Body of pancreas (tissue), 4 donors: ENCODE measurements at regions not wholly inside any gene's neighbourhood (a gene's known extent, or its start where the extent isn't known, plus 50 kb on each side); places are given as distances from the start of the nearest gene placed in this dataset.
A peak's percentile ranks its signal among the peaks of the same experiment; 100 is the strongest.
"Not testable (repeated sequence)": the region's sequence is repeated elsewhere in the genome, so short reads cannot be mapped to it uniquely, and the experiment has no call there.

ENCODE experiments used
- ATAC-seq: fragments of 150-250 bp; one replicate; pipeline ENCODE4 v1.9.1; 2016
- DNase-seq, 4 donors: peaks; one replicate each; pipeline ENCODE4 v3.0.0-alpha.2; 2019
- H3K27ac ChIP-seq, 4 donors: fragments of 200-600 bp; sonication (generic); 1 replicate in 3 of 4; 2 replicates in 1 of 4; pipeline versions ENCODE4 v1.5.1 to v1.6.1; 2016 to 2019; ENCODE audit warnings: mild to moderate bottlenecking in 1 of 4, mixed read lengths in 1 of 4, moderate library complexity in 1 of 4
- H3K27me3 ChIP-seq, 2 donors: fragments of 200-600 bp; sonication (generic); one replicate each; pipeline ENCODE4 v1.6.0; 2016; ENCODE audit warnings: mild to moderate bottlenecking in 1 of 2
- H3K36me3 ChIP-seq, 2 donors: fragments of 200-600 bp; sonication (generic); replicated peaks in 1 of 2; 2 replicates each; pipeline ENCODE4 v1.5.1; 2016; ENCODE audit warnings: low read depth in 2 of 2; ENCODE audit not compliant: insufficient read depth in 1 of 2
- H3K4me1 ChIP-seq: fragments of 200-600 bp; sonication (generic); one replicate; pipeline ENCODE4 v1.6.0; 2016
- H3K4me3 ChIP-seq, 2 donors: fragments of 200-600 bp; sonication (generic); 1 replicate in 1 of 2; 2 replicates in 1 of 2; pipeline ENCODE4 v1.5.1; 2016 to 2019
- H3K9me3 ChIP-seq, 3 donors: fragments of 200-600 bp; sonication (generic); 1 replicate in 2 of 3; 2 replicates in 1 of 3; pipeline ENCODE4 v1.5.1; 2016
- CTCF ChIP-seq, 7 experiments: fragments of 450-650 bp in 4 of 7; fragments of 200-600 bp in 3 of 7; sonication (generic) in 3 of 7; IDR thresholded peaks; one replicate each; pipeline ENCODE4 v1.5.1; 2016 to 2019; ENCODE audit warnings: antibody characterized with exemption in 7 of 7
- POLR2A ChIP-seq, 3 donors: fragments of 450-650 bp; IDR thresholded peaks; one replicate each; pipeline ENCODE4 v1.6.1; 2016; ENCODE audit warnings: antibody characterized with exemption in 3 of 3, mild to moderate bottlenecking in 2 of 3
- WGBS, 2 donors: methylation state at CpG; one replicate each; pipeline ENCODE4 v1.1.5; 2017; 5-methylcytosine and 5-hydroxymethylcytosine counted together
- intact Hi-C: fragments of 100-400 bp; cut with DNase I; formaldehyde crosslinking; loops from one replicate; pipeline ENCODE4 v1.15.1; 2023

- no peak for ATAC-seq
- Histone ChIP-seq H3K36me3 (no peaks in the 10 kb centered on the region), H3K4me1 (no peaks in the 10 kb centered on the region), H3K9me3 (no peaks in the 10 kb centered on the region), H3K27ac (no peak overlapping the region), H3K4me3 (no peak overlapping the region), H3K27me3 (no peaks in the 10 kb centered on the region)
- no peak for TF ChIP-seq CTCF (IDR thresholded peaks at IDR 0.05)
- TF ChIP-seq POLR2A (IDR thresholded peaks at IDR 0.05) = no peak
- intact Hi-C loops = no loop called here
- no peak for DNase-seq
- WGBS, 2 donors = 66 to 83% methylated on average over 3 to 4 of the region's 4 CpGs
Measured at GRCh38 chr3:75320369-75320768, 343.8 kb upstream of the FRG2C start.

DNA sequence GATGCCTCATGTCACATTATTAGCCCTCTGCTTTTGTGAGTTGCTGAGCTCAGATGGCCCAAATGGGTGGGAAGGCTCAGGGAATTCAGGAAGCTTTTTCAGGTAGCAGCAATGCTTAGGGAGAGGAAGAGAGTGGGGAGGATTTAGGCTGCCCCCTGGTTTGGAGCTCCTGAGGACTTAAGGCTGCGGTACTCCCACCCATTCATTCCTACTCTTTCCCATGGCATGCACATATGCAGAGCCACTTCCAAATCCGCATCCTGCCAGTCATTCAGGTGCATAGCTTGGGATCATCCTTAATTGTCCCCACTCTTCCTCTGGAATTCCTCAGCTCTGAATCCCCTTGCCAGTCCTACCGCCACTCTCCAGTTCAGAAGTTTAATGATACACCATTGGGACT lies 343.1 kb upstream of the FRG2C start:
- no peaks in the 10 kb centered on the region for H3K9me3 ChIP-seq
- intact Hi-C loops = no loop called here
- TF ChIP-seq POLR2A (IDR thresholded peaks at IDR 0.05) = no peak
- TF ChIP-seq CTCF (IDR thresholded peaks at IDR 0.05) = no peak
- H3K27ac ChIP-seq = no peak overlapping the region
- no peaks in the 10 kb centered on the region for H3K36me3 ChIP-seq
- DNase-seq (no peak), ATAC-seq (no peak)
- WGBS, 2 donors = 89 to 92% methylated on average over 3 of the region's 3 CpGs
- H3K4me1 ChIP-seq = no peaks in the 10 kb centered on the region
- no peaks in the 10 kb centered on the region for H3K27me3 ChIP-seq
- H3K4me3 ChIP-seq = no peak overlapping the region

- H3K27me3 ChIP-seq, intact Hi-C loops, DNase-seq, H3K4me1 ChIP-seq, H3K9me3 ChIP-seq, ATAC-seq, H3K36me3 ChIP-seq, H3K4me3 ChIP-seq, H3K27ac ChIP-seq: not testable (repeated sequence)
- 32 to 33% methylated on average over 2 of the region's 2 CpGs for WGBS, 2 donors
Measured at GRCh38 chr3:75323936-75324335, 340.2 kb upstream of the FRG2C start.

- no peaks in the 10 kb centered on the region for H3K27me3 ChIP-seq
- no peak overlapping the region for H3K27ac ChIP-seq
- 67 to 78% methylated on average over 2 of the region's 2 CpGs for WGBS, 2 donors
- intact Hi-C loops = no loop called here
- no peaks in the 10 kb centered on the region for H3K9me3 ChIP-seq
- TF ChIP-seq CTCF (IDR thresholded peaks at IDR 0.05) = no peak
- peaks cover 17% of the 10 kb centered on the region for H3K4me1 ChIP-seq
- H3K36me3 ChIP-seq = no peaks in the 10 kb centered on the region
- DNase-seq (no peak), ATAC-seq (no peak)
- no peak overlapping the region for H3K4me3 ChIP-seq
Measured at GRCh38 chr3:75325716-75326115, 338.4 kb upstream of the FRG2C start.

DNA sequence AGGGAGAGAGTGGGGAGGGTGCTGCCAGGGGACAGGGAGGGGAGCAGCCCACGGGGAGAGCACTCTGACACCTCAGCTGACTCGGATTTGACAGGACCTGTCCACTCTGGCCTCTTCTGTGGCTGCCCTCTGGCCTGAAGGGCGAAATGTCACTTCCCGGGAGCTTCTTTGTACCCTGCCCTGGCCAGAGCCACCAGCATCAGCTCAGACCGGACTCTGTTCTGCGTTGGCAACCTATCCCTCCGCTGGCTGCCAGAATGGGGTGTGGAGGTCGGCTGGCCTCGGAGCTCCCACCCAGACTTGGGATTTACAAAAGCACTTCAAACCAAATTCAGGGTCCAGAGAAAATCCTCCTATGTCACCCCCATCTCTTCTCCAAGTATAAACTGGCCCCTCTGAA lies 336.7 kb upstream of the FRG2C start:
- ATAC-seq (no peak), DNase-seq (no peak)
- peaks cover 17% of the 10 kb centered on the region for H3K4me1 ChIP-seq
- no peaks in the 10 kb centered on the region for H3K27me3 ChIP-seq
- 34% methylated on average over 9 of the region's 9 CpGs; no CpG with 5 or more reads in 1 of the 2 donors for WGBS, 2 donors
- intact Hi-C loops = no loop called here
- peak overlapping the region in 3 of 4 donors; percentile 39 to 66 (median 54) for H3K27ac ChIP-seq
- TF ChIP-seq POLR2A (IDR thresholded peaks at IDR 0.05) (no peak), CTCF (IDR thresholded peaks at IDR 0.05) (no peak)
- H3K4me3 ChIP-seq = no peak overlapping the region
- H3K9me3 ChIP-seq = no peaks in the 10 kb centered on the region
- H3K36me3 ChIP-seq = no peaks in the 10 kb centered on the region
